HepG2 (cell line): ENCODE measurements at regions not wholly inside any gene's neighbourhood (a gene's known extent, or its start where the extent isn't known, plus 50 kb on each side); places are given as distances from the start of the nearest gene placed in this dataset.

Experiments
- ATAC-seq: fragments of 200-7000 bp; cut with Tn5 transposase; 3 replicates; pipeline ENCODE4 v1.9.1; 2020; ENCODE audit warnings: mild to moderate bottlenecking, moderate library complexity
- BruUV-seq: library from RNA; stranded (reverse); fragments of 400-500 nt; replicated peaks from 2 replicates; lab custom pipeline; 2021; lab: Mats Ljungman, UMichigan
- CTCF ChIA-PET: fragments of 300-600 bp; formaldehyde crosslinking; extraction: SDS; loops from one replicate; lab custom pipeline; 2021; ENCODE audit warnings: low total read pairs, inconsistent platforms, low intra/inter-chr PET ratio; lab: Yijun Ruan, JAX
- POLR2A ChIA-PET: fragments of 350-600 bp; sonication (Branson Sonifier 250); formaldehyde crosslinking; loops from one replicate; lab custom pipeline; 2020; ENCODE audit warnings: antibody characterized with exemption, inconsistent platforms; lab: Yijun Ruan, JAX
- DNase-seq: peaks from one replicate; pipeline ENCODE4 v3.0.0-alpha.2; 2015; ENCODE audit warnings: low spot score
- FAIRE-seq: peaks from 3 replicates; lab custom pipeline; 2011; peaks lifted over from hg19 to GRCh38; lab: Jason Lieb, UNC
- H2AFZ ChIP-seq: one replicate; pipeline ENCODE4 v1.6.1; 2011; ENCODE audit warnings: low read length, inconsistent platforms
- H3K27ac ChIP-seq: fragments of 300-600 bp; 3 replicates; pipeline ENCODE4 v1.8.0; 2011; ENCODE audit warnings: mixed run types, mild to moderate bottlenecking, mixed read lengths, low read length, inconsistent platforms; ENCODE audit not compliant: insufficient read depth; ENCODE audit errors: extremely low read length
- H3K27me3 ChIP-seq, 2 experiments: fragments of 200-600 bp in 1 of 2; 2 replicates in 1 of 2; 3 replicates in 1 of 2; pipeline versions ENCODE4 v1.6.0 to v1.8.0; 2011; ENCODE audit warnings: low read length in 2 of 2, mild to moderate bottlenecking in 2 of 2, moderate library complexity in 2 of 2, inconsistent platforms in 1 of 2; ENCODE audit not compliant: insufficient read depth in 2 of 2, control insufficient read depth in 1 of 2
- H3K36me3 ChIP-seq, 2 experiments: fragments of 200-600 bp in 1 of 2; replicated peaks in 1 of 2; 2 replicates in 1 of 2; 3 replicates in 1 of 2; pipeline versions ENCODE4 v1.5.1 to v1.8.0; 2011; ENCODE audit warnings: low read length in 2 of 2, inconsistent platforms in 1 of 2; ENCODE audit not compliant: insufficient read depth in 2 of 2, control insufficient read depth in 1 of 2
- H3K4me1 ChIP-seq: 2 replicates; pipeline ENCODE4 v1.5.1; 2012; ENCODE audit warnings: low read length, inconsistent platforms; ENCODE audit not compliant: insufficient read depth
- H3K4me2 ChIP-seq: 2 replicates; pipeline ENCODE4 v1.6.0; 2011; ENCODE audit warnings: low read depth, low read length, inconsistent platforms
- H3K4me3 ChIP-seq, 3 experiments: fragments of 200-600 bp in 1 of 3; sonication (generic), shearing (Covaris generic) in 1 of 3; replicated peaks in 1 of 3; 2 replicates each; pipeline ENCODE4 v1.5.1; 2011 to 2016; ENCODE audit warnings: low read length in 3 of 3, inconsistent platforms in 2 of 3, low read depth in 2 of 3, mild to moderate bottlenecking in 2 of 3, control low read depth in 1 of 3, mixed read lengths in 1 of 3; ENCODE audit not compliant: insufficient read depth in 1 of 3
- H3K79me2 ChIP-seq: one replicate; pipeline ENCODE4 v1.6.1; 2011; ENCODE audit warnings: low read length, inconsistent platforms; ENCODE audit not compliant: insufficient read depth
- H3K9ac ChIP-seq: 2 replicates; pipeline ENCODE4 v1.6.0; 2011; ENCODE audit warnings: mild to moderate bottlenecking, low read depth, low read length, inconsistent platforms; ENCODE audit not compliant: insufficient read depth
- H3K9me3 ChIP-seq: 2 replicates; pipeline ENCODE4 v1.5.1; 2012; ENCODE audit warnings: mild to moderate bottlenecking, low read length
- H4K20me1 ChIP-seq: 2 replicates; pipeline ENCODE4 v1.6.0; 2011; ENCODE audit warnings: inconsistent platforms, mild to moderate bottlenecking, low read length, moderate library complexity; ENCODE audit not compliant: insufficient read depth
- CCAR2 ChIP-seq: fragments of 200-400 bp; formaldehyde crosslinking; optimal IDR thresholded peaks from 2 replicates; pipeline ENCODE3; 2018; ENCODE audit warnings: low read depth, mild to moderate bottlenecking, low read length, moderate library complexity
- CENPBD1 ChIP-seq: sonication (generic); formaldehyde crosslinking; IDR thresholded peaks from 2 replicates; pipeline ENCODE4 v1.8.0; 2022; ENCODE audit warnings: missing genetic modification reagents, low read depth, mild to moderate bottlenecking, borderline replicate concordance
- HBP1 ChIP-seq: IDR thresholded peaks from 2 replicates; pipeline ENCODE4 v1.6.1; 2016; ENCODE audit warnings: low read depth, control low read depth
- HHEX ChIP-seq: IDR thresholded peaks from 2 replicates; pipeline ENCODE4 v1.6.1; 2016; ENCODE audit warnings: control low read depth
- ISL2 ChIP-seq: sonication (generic); formaldehyde crosslinking; IDR thresholded peaks from 2 replicates; pipeline ENCODE4 v1.5.0; 2020; ENCODE audit warnings: missing genetic modification reagents
- MATR3 ChIP-seq: sonication (generic); formaldehyde crosslinking; IDR thresholded peaks from 2 replicates; pipeline ENCODE4 v1.4.0; 2020; ENCODE audit warnings: missing genetic modification reagents
- MIXL1 ChIP-seq: IDR thresholded peaks from 2 replicates; pipeline ENCODE4 v1.6.1; 2016
- NFIC ChIP-seq: IDR thresholded peaks from 2 replicates; pipeline ENCODE4 v1.6.1; 2012; ENCODE audit warnings: mild to moderate bottlenecking, low read length, inconsistent platforms
- NR2F6 ChIP-seq, 2 experiments: IDR thresholded peaks; 2 replicates each; pipeline ENCODE4 v1.6.1; 2016; ENCODE audit warnings: antibody characterized with exemption in 1 of 2, mild to moderate bottlenecking in 1 of 2
- PHF8 ChIP-seq: sonication (generic); formaldehyde crosslinking; IDR thresholded peaks from 2 replicates; pipeline ENCODE4 v1.5.0; 2020; ENCODE audit warnings: missing genetic modification reagents
- POLR2AphosphoS5 ChIP-seq: IDR thresholded peaks from 2 replicates; pipeline ENCODE4 v1.6.1; 2012; ENCODE audit warnings: low read depth, low read length
- SCMH1 ChIP-seq: sonication (generic); formaldehyde crosslinking; IDR thresholded peaks from 2 replicates; pipeline ENCODE4 v1.9.0; 2021; ENCODE audit warnings: missing genetic modification reagents, mild to moderate bottlenecking, borderline replicate concordance
- TFDP2 ChIP-seq: sonication (generic); formaldehyde crosslinking; IDR thresholded peaks from 2 replicates; pipeline ENCODE4 v1.4.0; 2020; ENCODE audit warnings: missing genetic modification reagents
- ZNF18 ChIP-seq: sonication (generic); formaldehyde crosslinking; IDR thresholded peaks from 2 replicates; pipeline ENCODE4 v1.8.0; 2022; ENCODE audit warnings: mild to moderate bottlenecking, missing genetic modification reagents; ENCODE audit not compliant: insufficient replicate concordance
- ZNF749 ChIP-seq: sonication (generic); formaldehyde crosslinking; IDR thresholded peaks from 2 replicates; pipeline ENCODE4 v1.8.0; 2022; ENCODE audit warnings: mild to moderate bottlenecking, missing genetic modification reagents, moderate library complexity, borderline replicate concordance
- WGBS: methylation state at CpG from one replicate; pipeline ENCODE4 v1.1.6; 2017; ENCODE audit warnings: low lambda C conversion rate; 5-methylcytosine and 5-hydroxymethylcytosine counted together
- in situ Hi-C: cut with HindIII; loops from 2 replicates; pipeline ENCODE4 v1.10.0; 2017; ENCODE audit warnings: low pct_unique_long_range_greater_than_20kb; ENCODE audit not compliant: extremely low pct_ligation_motif_present
- intact Hi-C: fragments of 100-400 bp; cut with micrococcal nuclease; formaldehyde crosslinking; loops from one replicate; pipeline ENCODE4 v1.10.0; 2022; ENCODE audit not compliant: unreplicated experiment

GRCh38 chr2:142478206-142478605 lies 347.4 kb upstream of the LRP1B start:
- TF ChIP-seq CENPBD1 (CRISPR knock-in tag) (no peak), ZNF18 (no peak), MATR3 (no peak), POLR2AphosphoS5 (no peak), SCMH1 (CRISPR knock-in tag) (no peak), CCAR2 (no peak), HBP1 (CRISPR knock-in tag) (no peak), HHEX (CRISPR knock-in tag) (no peak), ISL2 (CRISPR knock-in tag) (no peak), NR2F6 (IDR thresholded peaks at IDR 0.05) (no peak), NR2F6 (CRISPR knock-in tag; IDR thresholded peaks at IDR 0.05) (no peak), TFDP2 (CRISPR knock-in tag) (no peak), NFIC (no peak), ZNF749 (CRISPR knock-in tag) (no peak), MIXL1 (CRISPR knock-in tag) (no peak), PHF8 (no peak)
- TF ChIP-seq, all 625 proteins: peak for 0
- no peak for FAIRE-seq
- Histone ChIP-seq H3K36me3 (no peaks in the 10 kb centered on the region), H3K9me3 (no peaks in the 10 kb centered on the region), H3K27me3 (no peaks in the 10 kb centered on the region), H3K79me2 (no peaks in the 10 kb centered on the region), H3K27ac (no peak overlapping the region), H3K9ac (no peak overlapping the region), H2AFZ (no peak overlapping the region), H3K4me1 (no peaks in the 10 kb centered on the region), H3K4me3 (no peak overlapping the region), H3K4me2 (no peak overlapping the region), H4K20me1 (no peaks in the 10 kb centered on the region)
- no peak for DNase-seq
- ATAC-seq: no peak
- 2% methylated on average over 2 of the region's 2 CpGs for WGBS
- CTCF ChIA-PET: no interaction called here
- POLR2A ChIA-PET: no interaction called here
- intact Hi-C loops (no loop called here), in situ Hi-C loops (no loop called here)
- BruUV-seq: no TSS peak
